IMR-90 (cell line): ENCODE measurements at regions not wholly inside any gene's neighbourhood (a gene's known extent, or its start where the extent isn't known, plus 50 kb on each side); places are given as distances from the start of the nearest gene placed in this dataset.

Experiments
- ATAC-seq: fragments of 200-7000 bp; cut with Tn5 transposase; 2 replicates; pipeline ENCODE4 v1.9.1; 2020; ENCODE audit warnings: low read depth, mild to moderate bottlenecking, moderate library complexity
- BruUV-seq: library from RNA; stranded (reverse); fragments of 400-500 nt; replicated peaks from 2 replicates; lab custom pipeline; 2021; lab: Mats Ljungman, UMichigan
- CTCF ChIA-PET: fragments of 300-600 bp; formaldehyde crosslinking; extraction: SDS; loops from one replicate; lab custom pipeline; 2021; ENCODE audit warnings: antibody characterized with exemption; lab: Yijun Ruan, JAX
- POLR2A ChIA-PET: fragments of 300-600 bp; sonication (Branson Sonifier 250); formaldehyde crosslinking; loops from one replicate; lab custom pipeline; 2022; ENCODE audit warnings: antibody characterized with exemption; ENCODE audit not compliant: unreplicated experiment; lab: Charles Lee
- DNase-seq: peaks from one replicate; pipeline ENCODE4 v3.0.0; 2013
- H2AFZ ChIP-seq: replicated peaks from 2 replicates; pipeline ENCODE3; 2013; ENCODE audit warnings: low read length, mild to moderate bottlenecking; ENCODE audit not compliant: poor library complexity
- H2AK5ac ChIP-seq: 2 replicates; pipeline ENCODE4 v1.6.1; 2013; ENCODE audit warnings: low read depth, low read length, inconsistent platforms
- H2AK9ac ChIP-seq: replicated peaks from 2 replicates; pipeline ENCODE3; 2013; ENCODE audit warnings: mild to moderate bottlenecking, low read depth, low read length, moderate library complexity; ENCODE audit not compliant: poor library complexity
- H2BK120ac ChIP-seq: 2 replicates; pipeline ENCODE4 v1.6.1; 2013; ENCODE audit warnings: low read depth, low read length, inconsistent platforms
- H2BK15ac ChIP-seq: 3 replicates; pipeline ENCODE4 v1.6.1; 2013; ENCODE audit warnings: low read depth, low read length, inconsistent platforms
- H2BK20ac ChIP-seq: 2 replicates; pipeline ENCODE4 v1.6.1; 2013; ENCODE audit warnings: low read depth, mild to moderate bottlenecking, inconsistent platforms, low read length, moderate library complexity
- H2BK5ac ChIP-seq: 2 replicates; pipeline ENCODE4 v1.6.1; 2013; ENCODE audit warnings: mild to moderate bottlenecking, low read depth, low read length, inconsistent platforms; ENCODE audit not compliant: poor library complexity, severe bottlenecking
- H3K14ac ChIP-seq: replicated peaks from 2 replicates; pipeline ENCODE4 v1.6.1; 2013; ENCODE audit warnings: low read depth, low read length, inconsistent platforms
- H3K18ac ChIP-seq: 2 replicates; pipeline ENCODE4 v1.6.1; 2013; ENCODE audit warnings: low read depth, low read length, control low read depth
- H3K23ac ChIP-seq: 2 replicates; pipeline ENCODE4 v1.6.1; 2013; ENCODE audit warnings: low read depth, low read length, inconsistent platforms
- H3K27ac ChIP-seq: 2 replicates; pipeline ENCODE4 v1.5.1; 2013; ENCODE audit warnings: mild to moderate bottlenecking, control low read depth, low read length; ENCODE audit not compliant: insufficient read depth
- H3K27me3 ChIP-seq: 2 replicates; pipeline ENCODE4 v1.6.1; 2013; ENCODE audit warnings: low read length; ENCODE audit not compliant: control insufficient read depth, insufficient read depth
- H3K36me3 ChIP-seq: 2 replicates; pipeline ENCODE4 v1.6.1; 2013; ENCODE audit warnings: low read length, mixed read lengths; ENCODE audit not compliant: control insufficient read depth, insufficient read depth
- H3K4ac ChIP-seq: 2 replicates; pipeline ENCODE4 v1.6.1; 2013; ENCODE audit warnings: low read depth, low read length, inconsistent platforms
- H3K4me1 ChIP-seq: 2 replicates; pipeline ENCODE4 v1.6.1; 2013; ENCODE audit warnings: low read length, mixed read lengths; ENCODE audit not compliant: control insufficient read depth, insufficient read depth
- H3K4me2 ChIP-seq: 2 replicates; pipeline ENCODE4 v1.6.1; 2013; ENCODE audit warnings: low read depth, mild to moderate bottlenecking, control low read depth, low read length, moderate library complexity
- H3K4me3 ChIP-seq: 2 replicates; pipeline ENCODE4 v1.5.1; 2013; ENCODE audit warnings: low read depth, mild to moderate bottlenecking, control low read depth, low read length, moderate library complexity; ENCODE audit not compliant: insufficient read depth
- H3K56ac ChIP-seq: 2 replicates; pipeline ENCODE4 v1.6.1; 2013; ENCODE audit warnings: low read length, inconsistent platforms; ENCODE audit not compliant: insufficient read depth; ENCODE audit errors: extremely low read depth
- H3K79me1 ChIP-seq, 2 experiments: 2 replicates each; pipeline ENCODE4 v1.6.1; 2013; ENCODE audit warnings: low read length in 2 of 2, inconsistent platforms in 1 of 2, low read depth in 1 of 2
- H3K9ac ChIP-seq: 2 replicates; pipeline ENCODE4 v1.6.1; 2013; ENCODE audit warnings: low read depth, low read length, control low read depth
- H3K9me1 ChIP-seq: 2 replicates; pipeline ENCODE4 v1.6.1; 2013; ENCODE audit warnings: low read length, inconsistent platforms; ENCODE audit not compliant: insufficient read depth
- H3K9me3 ChIP-seq: 2 replicates; pipeline ENCODE4 v1.6.1; 2013; ENCODE audit warnings: low read length; ENCODE audit not compliant: control insufficient read depth, insufficient read depth
- H4K20me1 ChIP-seq: 2 replicates; pipeline ENCODE4 v1.6.1; 2013; ENCODE audit warnings: low read length, inconsistent platforms; ENCODE audit not compliant: insufficient read depth
- H4K5ac ChIP-seq: 2 replicates; pipeline ENCODE4 v1.6.1; 2013; ENCODE audit warnings: mild to moderate bottlenecking, low read depth, low read length, control low read depth
- H4K8ac ChIP-seq, 2 experiments: 2 replicates each; pipeline ENCODE4 v1.6.1; 2013; ENCODE audit warnings: low read depth in 2 of 2, low read length in 2 of 2, control low read depth in 1 of 2, inconsistent platforms in 1 of 2
- H4K91ac ChIP-seq: 2 replicates; pipeline ENCODE4 v1.6.1; 2013; ENCODE audit warnings: low read depth, low read length, inconsistent platforms; ENCODE audit not compliant: insufficient read depth
- CHD1 ChIP-seq: IDR thresholded peaks from 2 replicates; pipeline ENCODE4 v1.6.1; 2012; ENCODE audit warnings: low read depth, low read length, improper control_type of control experiment
- WGBS, 2 experiments: methylation state at CpG; one replicate each; pipeline versions ENCODE4 v1.1.5 to v1.1.7; 2013; ENCODE audit warnings: missing lambda C conversion rate in 2 of 2; ENCODE audit not compliant: insufficient read length in 1 of 2; ENCODE audit errors: extremely low coverage in 2 of 2; 5-methylcytosine and 5-hydroxymethylcytosine counted together
- dilution Hi-C: fragments of 300-500 bp; cut with HindIII; formaldehyde crosslinking; loops from one replicate; pipeline ENCODE4 v1.14.3; 2018; ENCODE audit warnings: low sequenced_read_pairs; ENCODE audit not compliant: unreplicated experiment
- in situ Hi-C: fragments of 300-500 bp; cut with MboI; formaldehyde crosslinking; loops from 3 replicates; pipeline ENCODE4 v1.14.3; 2019; ENCODE audit warnings: low sequenced_read_pairs, inconsistent platforms, mixed read lengths
- intact Hi-C: fragments of 100-400 bp; cut with micrococcal nuclease; formaldehyde crosslinking; loops from 2 replicates; pipeline ENCODE4 v1.10.0; 2022
- TF ChIP-seq, protein P1 (sequence below): conservative IDR thresholded peaks from 2 replicates; pipeline ENCODE4 v1.5.1; 2012; ENCODE audit warnings: mild to moderate bottlenecking, low read depth, low read length, improper control_type of control experiment

DNA sequence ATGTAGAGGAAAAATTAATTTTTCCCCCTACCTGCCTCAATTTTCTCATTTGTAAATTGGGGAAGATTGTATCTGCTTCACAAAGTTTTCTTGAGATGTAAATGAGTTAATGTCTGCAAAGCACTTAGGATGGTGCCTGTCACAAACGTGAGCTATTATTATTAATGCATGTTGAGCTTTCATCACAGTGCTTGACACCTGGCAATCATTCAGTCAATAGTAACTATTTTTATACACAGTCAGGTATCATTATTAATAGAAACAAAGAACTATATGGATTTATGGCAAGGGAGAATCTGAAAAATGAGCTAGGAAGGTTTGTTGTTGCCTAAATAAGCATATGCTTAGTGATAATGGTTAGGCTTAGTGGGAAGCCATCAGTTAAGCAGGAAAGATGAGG, 238.2 kb upstream of the GRM7 start:
- in situ Hi-C loops (no loop called here), intact Hi-C loops (no loop called here), dilution Hi-C loops (no loop called here)
- Histone ChIP-seq H2BK15ac (no peak overlapping the region), H4K5ac (no peak overlapping the region), H4K20me1 (no peaks in the 10 kb centered on the region), H2AK9ac (no peak overlapping the region), H2AFZ (no peak overlapping the region), H3K9me3 (peaks cover 4% of the 10 kb centered on the region; the same call in 1 of the 2 replicates), H2BK5ac (no peak overlapping the region), H3K27ac (no peak overlapping the region), H3K36me3 (no peaks in the 10 kb centered on the region), H3K79me1 (no peaks in the 10 kb centered on the region), H3K27me3 (no peaks in the 10 kb centered on the region), H2BK120ac (no peak overlapping the region), H2AK5ac (no peak overlapping the region), H3K4me1 (no peaks in the 10 kb centered on the region), H3K56ac (no peak overlapping the region), H4K8ac (no peak overlapping the region), H3K18ac (no peak overlapping the region), H3K4me2 (no peak overlapping the region), H2BK20ac (no peak overlapping the region), H3K14ac (no peak overlapping the region), H4K91ac (no peak overlapping the region), H3K4ac (no peak overlapping the region), H3K23ac (no peak overlapping the region), H3K4me3 (no peak overlapping the region), H3K9me1 (no peaks in the 10 kb centered on the region), H3K9ac (no peak overlapping the region)
- no peak for ATAC-seq
- WGBS, 2 experiments: no CpG with 5 or more reads among the region's 1 CpG
- BruUV-seq: no TSS peak
- no peak for DNase-seq
- CTCF ChIA-PET: no interaction called here
- POLR2A ChIA-PET: no interaction called here
- no peak for TF ChIP-seq CHD1
- TF ChIP-seq, protein P1, sequence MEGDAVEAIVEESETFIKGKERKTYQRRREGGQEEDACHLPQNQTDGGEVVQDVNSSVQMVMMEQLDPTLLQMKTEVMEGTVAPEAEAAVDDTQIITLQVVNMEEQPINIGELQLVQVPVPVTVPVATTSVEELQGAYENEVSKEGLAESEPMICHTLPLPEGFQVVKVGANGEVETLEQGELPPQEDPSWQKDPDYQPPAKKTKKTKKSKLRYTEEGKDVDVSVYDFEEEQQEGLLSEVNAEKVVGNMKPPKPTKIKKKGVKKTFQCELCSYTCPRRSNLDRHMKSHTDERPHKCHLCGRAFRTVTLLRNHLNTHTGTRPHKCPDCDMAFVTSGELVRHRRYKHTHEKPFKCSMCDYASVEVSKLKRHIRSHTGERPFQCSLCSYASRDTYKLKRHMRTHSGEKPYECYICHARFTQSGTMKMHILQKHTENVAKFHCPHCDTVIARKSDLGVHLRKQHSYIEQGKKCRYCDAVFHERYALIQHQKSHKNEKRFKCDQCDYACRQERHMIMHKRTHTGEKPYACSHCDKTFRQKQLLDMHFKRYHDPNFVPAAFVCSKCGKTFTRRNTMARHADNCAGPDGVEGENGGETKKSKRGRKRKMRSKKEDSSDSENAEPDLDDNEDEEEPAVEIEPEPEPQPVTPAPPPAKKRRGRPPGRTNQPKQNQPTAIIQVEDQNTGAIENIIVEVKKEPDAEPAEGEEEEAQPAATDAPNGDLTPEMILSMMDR: no peak
